Upper lobe of left lung (tissue), 6 donors: ENCODE measurements at regions not wholly inside any gene's neighbourhood (a gene's known extent, or its start where the extent isn't known, plus 50 kb on each side); places are given as distances from the start of the nearest gene placed in this dataset.
"Not testable (repeated sequence)": the region's sequence is repeated elsewhere in the genome, so short reads cannot be mapped to it uniquely, and the experiment has no call there.

Experiments
- ATAC-seq, 2 donors: fragments of 200-7000 bp; cut with Tn5 transposase; one replicate each; pipeline ENCODE4 v1.9.1; 2022; ENCODE audit warnings: mild to moderate bottlenecking in 2 of 2, moderate library complexity in 2 of 2; ENCODE audit not compliant: low FRiP score in 2 of 2
- DNase-seq, 2 donors: peaks; one replicate each; pipeline ENCODE4 v3.0.0-alpha.2; 2019 to 2020
- H3K27ac ChIP-seq, 4 donors: fragments of 200-600 bp; sonication (generic); one replicate each; pipeline ENCODE4 v1.5.1; 2016 to 2019
- H3K27me3 ChIP-seq, 4 donors: fragments of 200-600 bp; sonication (generic); one replicate each; pipeline ENCODE4 v1.5.1; 2017 to 2019
- H3K36me3 ChIP-seq, 4 donors: fragments of 200-600 bp; sonication (generic); one replicate each; pipeline ENCODE4 v1.5.1; 2016 to 2019
- H3K4me1 ChIP-seq, 4 donors: fragments of 200-600 bp; sonication (generic); one replicate each; pipeline ENCODE4 v1.5.1; 2018 to 2019
- H3K4me3 ChIP-seq, 4 donors: fragments of 200-600 bp; sonication (generic); one replicate each; pipeline ENCODE4 v1.5.1; 2017 to 2019; ENCODE audit warnings: mild to moderate bottlenecking in 2 of 4, moderate library complexity in 1 of 4
- H3K9me3 ChIP-seq, 4 donors: fragments of 200-600 bp; sonication (generic); one replicate each; pipeline ENCODE4 v1.5.1; 2018 to 2019
- EP300 ChIP-seq, 4 donors: sonication (generic); formaldehyde crosslinking; IDR thresholded peaks; one replicate each; pipeline ENCODE4 v1.5.1; 2017; ENCODE audit warnings: antibody characterized with exemption in 4 of 4, control low read depth in 2 of 4
- POLR2A ChIP-seq, 4 donors: fragments of 450-650 bp; IDR thresholded peaks; one replicate each; pipeline ENCODE4 v1.5.1; 2016 to 2017; ENCODE audit warnings: antibody characterized with exemption in 4 of 4, mild to moderate bottlenecking in 2 of 4
- POLR2AphosphoS5 ChIP-seq, 2 donors: sonication (generic); formaldehyde crosslinking; IDR thresholded peaks; one replicate each; pipeline ENCODE4 v1.5.1; 2017; ENCODE audit warnings: antibody characterized with exemption in 2 of 2
- WGBS, 2 donors: methylation state at CpG; one replicate each; pipeline ENCODE4 v1.1.5; 2017 to 2018; 5-methylcytosine and 5-hydroxymethylcytosine counted together
- TF ChIP-seq, protein P1 (sequence below), 6 experiments: fragments of 450-650 bp in 4 of 6; fragments of 200-600 bp in 2 of 6; sonication (generic) in 2 of 6; IDR thresholded peaks; one replicate each; pipeline ENCODE4 v1.5.1; 2016 to 2019; ENCODE audit warnings: antibody characterized with exemption in 6 of 6
- donor health status: DM: no; HTN: no; CAD: no; lungs with moderate emphysema.
- donor health status: DM: no; HTN: yes; CAD: no; lungs with severe emphysema.

DNA sequence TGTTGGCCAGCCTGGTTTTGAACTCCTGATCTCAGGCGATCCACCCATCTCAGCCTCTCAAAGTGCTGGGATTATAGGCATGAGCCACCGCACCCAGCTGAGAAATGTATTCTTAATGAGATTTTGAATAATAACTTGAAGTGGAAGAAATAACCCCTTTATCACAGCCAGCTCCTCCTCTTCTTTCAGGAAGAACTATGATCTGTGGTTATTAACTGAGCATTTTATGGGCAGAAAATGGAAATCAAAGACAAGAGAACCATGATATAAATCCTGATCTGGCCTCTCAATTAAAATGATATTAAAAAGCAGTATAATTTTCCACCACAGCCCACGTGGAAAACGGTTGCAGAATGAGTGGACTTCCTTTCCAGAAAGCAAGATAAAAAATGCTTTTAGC is 206.6 kb downstream of the PRELID2 start:
- peaks cover 0 to 8% (median 0%) of the 10 kb centered on the region in 4 donors for H3K9me3 ChIP-seq
- DNase-seq = no peak

GRCh38 chr5:145619806-145620310 is 215.3 kb downstream of the PRELID2 start:
- ATAC-seq = no peak
- WGBS, 2 donors = 71 to 94% methylated on average over 1 of the region's 1 CpG
- H3K27ac ChIP-seq = no peak overlapping the region
- no peaks in the 10 kb centered on the region for H3K27me3 ChIP-seq
- H3K4me1 ChIP-seq = no peaks in the 10 kb centered on the region
- H3K36me3 ChIP-seq = no peaks in the 10 kb centered on the region
- peaks cover 0 to 10% (median 0%) of the 10 kb centered on the region in 4 donors for H3K9me3 ChIP-seq
- no peak for DNase-seq
- H3K4me3 ChIP-seq = no peak overlapping the region
- no peak for TF ChIP-seq POLR2AphosphoS5 (IDR thresholded peaks at IDR 0.05)
- no peak for TF ChIP-seq POLR2A (IDR thresholded peaks at IDR 0.05)
- no peak for TF ChIP-seq EP300 (IDR thresholded peaks at IDR 0.05)
- TF ChIP-seq, protein P1, sequence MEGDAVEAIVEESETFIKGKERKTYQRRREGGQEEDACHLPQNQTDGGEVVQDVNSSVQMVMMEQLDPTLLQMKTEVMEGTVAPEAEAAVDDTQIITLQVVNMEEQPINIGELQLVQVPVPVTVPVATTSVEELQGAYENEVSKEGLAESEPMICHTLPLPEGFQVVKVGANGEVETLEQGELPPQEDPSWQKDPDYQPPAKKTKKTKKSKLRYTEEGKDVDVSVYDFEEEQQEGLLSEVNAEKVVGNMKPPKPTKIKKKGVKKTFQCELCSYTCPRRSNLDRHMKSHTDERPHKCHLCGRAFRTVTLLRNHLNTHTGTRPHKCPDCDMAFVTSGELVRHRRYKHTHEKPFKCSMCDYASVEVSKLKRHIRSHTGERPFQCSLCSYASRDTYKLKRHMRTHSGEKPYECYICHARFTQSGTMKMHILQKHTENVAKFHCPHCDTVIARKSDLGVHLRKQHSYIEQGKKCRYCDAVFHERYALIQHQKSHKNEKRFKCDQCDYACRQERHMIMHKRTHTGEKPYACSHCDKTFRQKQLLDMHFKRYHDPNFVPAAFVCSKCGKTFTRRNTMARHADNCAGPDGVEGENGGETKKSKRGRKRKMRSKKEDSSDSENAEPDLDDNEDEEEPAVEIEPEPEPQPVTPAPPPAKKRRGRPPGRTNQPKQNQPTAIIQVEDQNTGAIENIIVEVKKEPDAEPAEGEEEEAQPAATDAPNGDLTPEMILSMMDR (IDR thresholded peaks at IDR 0.05) = no peak

More for the DNA sequence above, 206.6 kb downstream of the PRELID2 start:
- no peaks in the 10 kb centered on the region for H3K36me3 ChIP-seq
- no peaks in the 10 kb centered on the region for H3K4me1 ChIP-seq
- no peak overlapping the region for H3K27ac ChIP-seq
- no peaks in the 10 kb centered on the region for H3K27me3 ChIP-seq
- TF ChIP-seq POLR2A (IDR thresholded peaks at IDR 0.05) (no peak), POLR2AphosphoS5 (IDR thresholded peaks at IDR 0.05) (no peak), EP300 (IDR thresholded peaks at IDR 0.05) (no peak)
- TF ChIP-seq, protein P1 (IDR thresholded peaks at IDR 0.05) = no peak
- 68 to 73% methylated on average over 4 of the region's 4 CpGs for WGBS, 2 donors
- H3K4me3 ChIP-seq = no peak overlapping the region
- ATAC-seq = no peak

- not testable (repeated sequence) for H3K27ac ChIP-seq, H3K4me3 ChIP-seq, DNase-seq, H3K36me3 ChIP-seq, H3K4me1 ChIP-seq, H3K27me3 ChIP-seq, H3K9me3 ChIP-seq, ATAC-seq
- WGBS, 2 donors = 90 to 96% methylated on average over 7 of the region's 7 CpGs
Measured at GRCh38 chr5:145616739-145617138, 218.4 kb downstream of the PRELID2 start.

GRCh38 chr5:145598983-145599382 is 236.2 kb downstream of the PRELID2 start:
- TF ChIP-seq POLR2AphosphoS5 (IDR thresholded peaks at IDR 0.05) (no peak), POLR2A (IDR thresholded peaks at IDR 0.05) (no peak), EP300 (IDR thresholded peaks at IDR 0.05) (no peak)
- TF ChIP-seq, protein P1 (IDR thresholded peaks at IDR 0.05) = no peak
- no peaks in the 10 kb centered on the region for H3K36me3 ChIP-seq
- DNase-seq (no peak), ATAC-seq (no peak)
- no peak overlapping the region for H3K4me3 ChIP-seq
- WGBS, 2 donors = 92 to 96% methylated on average over 2 of the region's 2 CpGs
- no peak overlapping the region for H3K27ac ChIP-seq
- H3K9me3 ChIP-seq = no peaks in the 10 kb centered on the region
- H3K27me3 ChIP-seq = no peaks in the 10 kb centered on the region
- H3K4me1 ChIP-seq = no peaks in the 10 kb centered on the region

- no peak for ATAC-seq
- no peak for DNase-seq
- no peak for TF ChIP-seq POLR2A (IDR thresholded peaks at IDR 0.05)
- TF ChIP-seq, protein P1 (IDR thresholded peaks at IDR 0.05) = no peak
- no peak for TF ChIP-seq EP300 (IDR thresholded peaks at IDR 0.05)
- TF ChIP-seq POLR2AphosphoS5 (IDR thresholded peaks at IDR 0.05) = no peak
- Histone ChIP-seq H3K27me3 (no peaks in the 10 kb centered on the region), H3K4me3 (no peak overlapping the region), H3K36me3 (no peaks in the 10 kb centered on the region), H3K4me1 (no peaks in the 10 kb centered on the region), H3K27ac (no peak overlapping the region), H3K9me3 (no peaks in the 10 kb centered on the region)
- 84 to 91% methylated on average over 5 of the region's 5 CpGs for WGBS, 2 donors
Measured at GRCh38 chr5:145598184-145598583, 237.0 kb downstream of the PRELID2 start.
